Neutrophil (primary cell): ENCODE measurements at regions not wholly inside any gene's neighbourhood (a gene's known extent, or its start where the extent isn't known, plus 50 kb on each side); places are given as distances from the start of the nearest gene placed in this dataset.

Experiments
- H3K27ac ChIP-seq: fragments of 200-600 bp; sonication (generic); 2 replicates; pipeline ENCODE4 v1.5.1; 2016; ENCODE audit warnings: mild to moderate bottlenecking, moderate library complexity
- H3K27me3 ChIP-seq: fragments of 200-600 bp; sonication (generic); 2 replicates; pipeline ENCODE4 v1.6.0; 2016; ENCODE audit warnings: mild to moderate bottlenecking
- H3K36me3 ChIP-seq: fragments of 200-600 bp; sonication (generic); 2 replicates; pipeline ENCODE4 v1.5.1; 2017
- H3K4me1 ChIP-seq, 2 experiments: fragments of 200-600 bp in 1 of 2; sonication (generic) in 1 of 2; 1 replicate in 1 of 2; 2 replicates in 1 of 2; pipeline versions ENCODE4 v1.5.1 to v1.6.1; 2013 to 2016; ENCODE audit warnings: low read depth in 1 of 2, low read length in 1 of 2, mild to moderate bottlenecking in 1 of 2, moderate library complexity in 1 of 2; ENCODE audit not compliant: control insufficient read depth in 1 of 2, insufficient read depth in 1 of 2
- H3K4me3 ChIP-seq, 2 experiments: fragments of 200-600 bp in 1 of 2; sonication (generic) in 1 of 2; 1 replicate in 1 of 2; 2 replicates in 1 of 2; pipeline ENCODE4 v1.5.1; 2013 to 2016; ENCODE audit warnings: low read depth in 1 of 2, low read length in 1 of 2, mild to moderate bottlenecking in 1 of 2, moderate library complexity in 1 of 2
- H3K9me3 ChIP-seq: fragments of 200-600 bp; sonication (generic); 2 replicates; pipeline ENCODE4 v1.5.1; 2016
- TF ChIP-seq, protein P1 (sequence below): fragments of 200-600 bp; sonication (generic); IDR thresholded peaks from 2 replicates; pipeline ENCODE4 v1.5.1; 2016; ENCODE audit warnings: antibody characterized with exemption

DNA sequence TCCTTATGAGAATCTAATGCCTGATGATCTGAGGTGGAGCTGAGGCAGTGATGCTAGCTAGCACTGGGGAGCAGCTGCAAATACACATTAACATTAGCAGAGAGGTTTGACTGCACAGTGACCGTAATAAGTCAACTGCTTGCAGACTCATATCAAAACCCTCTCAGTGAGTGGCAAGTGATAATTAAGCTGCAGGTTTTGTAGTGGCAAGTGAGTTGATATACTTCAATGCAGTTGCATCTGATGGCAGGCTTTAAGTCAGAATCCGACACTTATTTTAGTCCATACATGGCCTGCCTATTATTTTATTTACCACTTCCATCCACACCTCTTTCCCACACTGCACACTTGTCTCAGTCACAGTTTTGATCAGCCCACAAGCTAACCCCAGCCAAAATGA lies 209.2 kb upstream of the IRS2 start:
- Histone ChIP-seq H3K27ac (no peak overlapping the region), H3K4me1 (no peaks in the 10 kb centered on the region), H3K27me3 (no peaks in the 10 kb centered on the region), H3K36me3 (no peaks in the 10 kb centered on the region), H3K4me3 (no peak overlapping the region), H3K9me3 (no peaks in the 10 kb centered on the region)
- TF ChIP-seq, protein P1, sequence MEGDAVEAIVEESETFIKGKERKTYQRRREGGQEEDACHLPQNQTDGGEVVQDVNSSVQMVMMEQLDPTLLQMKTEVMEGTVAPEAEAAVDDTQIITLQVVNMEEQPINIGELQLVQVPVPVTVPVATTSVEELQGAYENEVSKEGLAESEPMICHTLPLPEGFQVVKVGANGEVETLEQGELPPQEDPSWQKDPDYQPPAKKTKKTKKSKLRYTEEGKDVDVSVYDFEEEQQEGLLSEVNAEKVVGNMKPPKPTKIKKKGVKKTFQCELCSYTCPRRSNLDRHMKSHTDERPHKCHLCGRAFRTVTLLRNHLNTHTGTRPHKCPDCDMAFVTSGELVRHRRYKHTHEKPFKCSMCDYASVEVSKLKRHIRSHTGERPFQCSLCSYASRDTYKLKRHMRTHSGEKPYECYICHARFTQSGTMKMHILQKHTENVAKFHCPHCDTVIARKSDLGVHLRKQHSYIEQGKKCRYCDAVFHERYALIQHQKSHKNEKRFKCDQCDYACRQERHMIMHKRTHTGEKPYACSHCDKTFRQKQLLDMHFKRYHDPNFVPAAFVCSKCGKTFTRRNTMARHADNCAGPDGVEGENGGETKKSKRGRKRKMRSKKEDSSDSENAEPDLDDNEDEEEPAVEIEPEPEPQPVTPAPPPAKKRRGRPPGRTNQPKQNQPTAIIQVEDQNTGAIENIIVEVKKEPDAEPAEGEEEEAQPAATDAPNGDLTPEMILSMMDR = no peak

DNA sequence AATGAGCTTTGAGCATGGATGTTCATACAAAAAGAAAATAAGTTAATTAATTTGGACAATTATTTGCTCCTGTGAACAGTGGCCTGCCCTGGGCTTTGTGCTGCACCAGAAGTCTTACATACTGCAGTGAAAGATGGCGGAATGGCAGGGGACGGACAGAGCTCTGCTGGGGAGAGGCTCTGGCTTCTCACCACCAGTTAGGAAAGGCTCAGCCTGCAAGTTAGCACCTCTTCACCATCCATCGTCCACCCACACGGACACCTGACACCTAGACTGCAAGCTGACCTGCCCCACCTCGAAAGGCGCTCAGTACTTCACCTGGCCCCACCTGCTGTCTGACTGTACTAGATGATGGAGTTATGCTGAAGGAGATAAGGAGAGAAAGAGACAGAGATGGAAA lies 203.9 kb upstream of the IRS2 start:
- no peaks in the 10 kb centered on the region for H3K4me1 ChIP-seq

DNA sequence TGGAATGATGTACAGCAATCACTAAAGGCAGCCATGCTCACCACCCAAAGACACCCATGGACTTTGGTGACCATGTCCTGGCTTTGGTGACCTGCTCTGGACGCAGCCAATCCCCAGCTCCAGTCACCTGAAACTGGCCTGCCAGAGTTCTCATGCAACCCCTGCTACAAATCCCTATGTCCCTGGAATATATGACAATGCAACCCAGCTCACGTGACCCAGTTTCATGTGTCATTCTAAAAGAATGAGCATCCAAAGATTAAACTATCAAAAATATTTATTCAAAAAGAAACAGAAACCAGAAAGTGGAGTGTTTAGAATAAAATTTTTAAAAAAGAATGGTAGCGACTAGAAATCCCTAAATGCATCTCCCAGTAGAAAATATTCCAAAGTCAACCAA lies 203.3 kb upstream of the IRS2 start:
- Histone ChIP-seq H3K9me3 (no peaks in the 10 kb centered on the region), H3K4me3 (no peak overlapping the region), H3K27ac (no peak overlapping the region), H3K27me3 (no peaks in the 10 kb centered on the region), H3K4me1 (no peaks in the 10 kb centered on the region), H3K36me3 (no peaks in the 10 kb centered on the region)
- TF ChIP-seq, protein P1 = no peak

More for the DNA sequence above, 203.9 kb upstream of the IRS2 start:
- TF ChIP-seq, protein P1 = no peak
- H3K9me3 ChIP-seq = no peaks in the 10 kb centered on the region
- no peak overlapping the region for H3K4me3 ChIP-seq
- H3K36me3 ChIP-seq = no peaks in the 10 kb centered on the region
- no peak overlapping the region for H3K27ac ChIP-seq
- no peaks in the 10 kb centered on the region for H3K27me3 ChIP-seq

DNA sequence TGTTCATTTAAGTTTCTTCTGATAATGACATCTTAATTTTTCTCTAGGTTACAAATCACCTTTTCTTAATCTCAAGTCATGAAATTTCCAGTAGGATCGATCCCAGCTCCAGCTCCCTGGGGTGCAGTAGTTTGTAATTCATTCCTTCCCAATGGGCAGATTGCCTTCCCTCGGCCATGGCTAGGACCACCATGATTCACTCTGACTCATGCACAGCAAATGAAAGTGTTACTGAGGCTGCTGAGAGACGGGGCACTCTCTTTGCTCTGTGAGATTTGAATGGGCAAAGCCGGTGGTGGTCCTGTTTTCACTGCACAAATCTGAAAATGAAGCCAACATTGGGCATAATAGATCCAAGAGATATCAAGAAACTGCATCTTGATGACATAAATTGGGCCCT lies 202.8 kb upstream of the IRS2 start:
- Histone ChIP-seq H3K4me3 (no peak overlapping the region), H3K9me3 (no peaks in the 10 kb centered on the region), H3K27me3 (no peaks in the 10 kb centered on the region), H3K27ac (no peak overlapping the region), H3K36me3 (no peaks in the 10 kb centered on the region), H3K4me1 (no peaks in the 10 kb centered on the region)
- TF ChIP-seq, protein P1 = no peak

DNA sequence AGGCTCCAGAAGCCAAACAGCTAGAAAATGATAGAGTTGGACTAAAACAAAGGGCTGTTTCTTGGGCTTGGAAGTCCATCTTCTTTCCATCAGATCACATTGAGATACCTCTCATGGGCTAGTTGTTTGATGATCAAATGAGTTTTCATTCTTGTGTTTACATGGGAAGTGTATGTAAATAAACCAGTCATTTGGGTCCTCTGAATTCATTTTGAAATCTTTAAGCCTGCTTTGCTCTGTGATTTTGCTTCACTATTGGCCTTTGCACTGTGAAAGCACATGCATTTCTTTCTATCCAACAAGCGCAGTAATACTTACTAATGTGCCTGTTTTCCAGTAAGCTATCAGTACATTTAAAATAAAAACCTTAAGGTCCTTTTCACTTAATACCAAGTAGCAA lies 200.5 kb upstream of the IRS2 start:
- no peaks in the 10 kb centered on the region for H3K9me3 ChIP-seq
- no peaks in the 10 kb centered on the region for H3K36me3 ChIP-seq
- H3K4me1 ChIP-seq = no peaks in the 10 kb centered on the region
- TF ChIP-seq, protein P1 = no peak
- H3K27me3 ChIP-seq = no peaks in the 10 kb centered on the region
- H3K27ac ChIP-seq = no peak overlapping the region
- no peak overlapping the region for H3K4me3 ChIP-seq

DNA sequence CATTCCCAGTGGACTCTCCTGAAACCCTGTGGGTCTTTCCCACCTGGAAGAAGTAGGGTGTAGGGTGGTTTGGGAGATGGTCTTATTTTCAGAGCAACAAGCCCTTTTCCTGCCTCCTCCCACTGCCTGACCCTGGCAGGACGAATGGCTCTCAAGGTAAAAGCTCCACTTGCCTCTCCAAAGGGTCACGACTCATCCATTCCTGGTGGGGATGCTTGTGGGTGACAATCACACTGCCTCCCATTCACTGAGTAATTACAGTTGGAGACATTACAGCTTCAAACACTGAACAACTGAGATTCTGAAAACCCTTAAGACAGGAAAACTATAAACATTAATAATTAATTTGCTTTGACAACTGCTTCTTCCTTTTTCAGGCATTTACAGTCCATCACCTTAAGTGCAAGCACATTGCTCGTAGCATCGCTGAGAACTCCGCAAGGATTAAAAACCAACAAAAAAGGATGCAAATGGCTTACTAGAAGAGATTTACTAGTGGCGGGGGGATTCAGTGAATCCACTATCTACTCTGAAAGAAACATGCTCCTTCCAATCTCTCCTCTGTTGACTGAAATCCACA lies 199.6 kb upstream of the IRS2 start:
- H3K4me3 ChIP-seq = no peak overlapping the region
- H3K9me3 ChIP-seq = no peaks in the 10 kb centered on the region
- H3K4me1 ChIP-seq = no peaks in the 10 kb centered on the region
- TF ChIP-seq, protein P1 = no peak
- H3K27ac ChIP-seq = no peak overlapping the region
- no peaks in the 10 kb centered on the region for H3K36me3 ChIP-seq
- H3K27me3 ChIP-seq = no peaks in the 10 kb centered on the region
